Brain microvascular endothelial cell (primary cell): ENCODE measurements at regions not wholly inside any gene's neighbourhood (a gene's known extent, or its start where the extent isn't known, plus 50 kb on each side); places are given as distances from the start of the nearest gene placed in this dataset.

ENCODE experiments used
- DNase-seq: peaks from one replicate; pipeline ENCODE4 v3.0.0-alpha.2; 2020
- H3K27ac ChIP-seq: fragments of 250-450 bp; sonication (Bioruptor Pico); 2 replicates; pipeline ENCODE4 v1.5.1; 2020; ENCODE audit warnings: mild to moderate bottlenecking, moderate library complexity
- H3K27me3 ChIP-seq: fragments of 250-450 bp; sonication (Bioruptor Pico); replicated peaks from 2 replicates; pipeline ENCODE4 v1.5.1; 2020; ENCODE audit warnings: mild to moderate bottlenecking
- H3K36me3 ChIP-seq: fragments of 250-450 bp; sonication (Bioruptor Pico); replicated peaks from 2 replicates; pipeline ENCODE4 v1.5.1; 2020; ENCODE audit warnings: mild to moderate bottlenecking
- H3K4me3 ChIP-seq: 2 replicates; pipeline ENCODE4 v1.5.1; 2011; ENCODE audit warnings: low read depth, mild to moderate bottlenecking, control low read depth, low read length, moderate library complexity
- CTCF ChIP-seq: IDR thresholded peaks from 2 replicates; pipeline ENCODE4 v1.5.1; 2011; ENCODE audit warnings: low read depth, mild to moderate bottlenecking, moderate library complexity, low read length, control low read depth, inconsistent platforms; ENCODE audit errors: missing control alignments
- in situ Hi-C: cut with HindIII; loops from 2 replicates; pipeline ENCODE4 v1.10.0; 2017; ENCODE audit warnings: low sequenced_read_pairs, low pct_ligation_motif_present

DNA sequence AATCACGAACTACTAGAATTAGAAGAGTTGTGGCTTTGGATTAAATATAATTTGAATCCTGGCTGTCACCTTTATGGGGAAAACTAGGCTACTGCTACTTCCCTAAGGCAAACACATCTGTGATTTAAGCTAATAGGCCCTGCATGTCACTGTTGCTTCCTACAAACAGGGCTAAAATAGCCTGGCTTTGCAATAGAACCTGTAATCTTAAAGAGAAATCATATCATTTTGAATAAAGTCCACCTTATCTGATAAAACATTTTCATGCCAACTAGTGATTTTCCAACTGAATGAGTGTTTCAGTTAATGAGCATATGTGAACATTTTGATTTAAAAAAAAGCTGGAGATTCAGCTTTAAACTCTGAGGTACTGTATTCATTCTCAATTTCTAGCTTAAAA, 208.0 kb downstream of the GPR37 start:
- H3K27me3 ChIP-seq: no peaks in the 10 kb centered on the region
- H3K4me3 ChIP-seq: no peak overlapping the region
- H3K36me3 ChIP-seq: no peaks in the 10 kb centered on the region
- DNase-seq: no peak
- no peak for TF ChIP-seq CTCF
- in situ Hi-C loops: no loop called here
- H3K27ac ChIP-seq: no peak overlapping the region

DNA sequence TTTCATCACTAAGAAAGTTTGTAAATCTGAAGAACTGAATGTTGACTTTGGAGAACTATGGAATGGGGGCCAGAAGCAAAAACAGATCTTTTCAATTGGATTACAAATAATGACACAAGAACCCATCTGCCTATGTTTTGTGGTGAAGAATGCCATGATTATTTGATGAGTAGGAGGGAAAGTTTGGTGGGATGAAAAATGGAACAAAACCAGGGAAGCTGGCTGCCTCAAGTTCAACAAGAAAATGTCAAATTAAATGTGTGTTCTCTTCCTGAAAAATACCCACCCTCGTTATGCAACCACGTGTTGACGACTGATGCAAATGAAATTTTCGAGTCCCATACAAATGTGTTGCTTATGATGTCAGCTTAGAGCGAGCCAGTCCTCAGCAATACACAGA, 208.5 kb downstream of the GPR37 start:
- in situ Hi-C loops: no loop called here
- no peak for DNase-seq
- no peak for TF ChIP-seq CTCF
- Histone ChIP-seq H3K27ac (no peak overlapping the region), H3K27me3 (no peaks in the 10 kb centered on the region), H3K4me3 (no peak overlapping the region), H3K36me3 (no peaks in the 10 kb centered on the region)

DNA sequence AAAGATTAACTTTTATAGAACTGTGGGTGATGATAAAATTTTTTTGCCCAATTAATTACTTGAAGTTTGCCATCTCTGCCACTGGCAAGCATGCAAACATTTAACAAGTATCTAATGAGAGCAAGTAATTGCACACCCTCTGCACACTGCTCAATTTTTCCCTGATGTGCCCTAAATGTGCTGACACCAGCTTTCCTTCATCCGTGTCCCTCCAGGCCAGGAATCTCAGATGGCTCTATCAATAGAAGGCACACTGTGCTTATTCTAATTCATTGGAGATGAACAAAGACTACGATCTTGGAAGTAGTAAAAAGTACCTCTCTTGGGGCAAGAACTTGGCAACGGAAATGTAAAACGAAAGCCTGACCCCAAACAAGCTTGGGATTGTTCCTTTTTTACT, 212.1 kb downstream of the GPR37 start:
- in situ Hi-C loops: no loop called here
- Histone ChIP-seq H3K4me3 (no peak overlapping the region), H3K36me3 (no peaks in the 10 kb centered on the region), H3K27ac (no peak overlapping the region), H3K27me3 (no peaks in the 10 kb centered on the region)
- TF ChIP-seq CTCF: no peak
- DNase-seq: no peak

DNA sequence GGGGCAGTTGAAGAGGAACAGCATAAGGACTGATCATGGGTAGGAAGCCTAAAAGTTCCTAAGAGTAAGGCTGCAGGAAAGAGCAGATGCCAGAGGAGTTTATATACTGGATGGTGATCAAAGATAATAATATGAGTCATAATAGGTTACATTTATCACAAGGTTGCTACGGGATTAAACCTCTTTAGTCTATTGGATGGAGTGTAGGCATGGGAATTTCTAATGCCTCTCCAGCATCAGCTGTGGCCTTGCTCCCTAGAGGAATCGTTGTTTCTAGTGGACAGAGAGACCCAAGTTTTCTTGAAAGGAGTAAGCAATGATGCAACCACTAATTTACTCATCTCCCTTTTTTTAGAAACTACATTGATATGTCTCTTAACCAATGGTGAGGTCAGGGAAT, 213.4 kb downstream of the GPR37 start:
- no peak overlapping the region for H3K4me3 ChIP-seq
- TF ChIP-seq CTCF: no peak
- H3K27ac ChIP-seq: no peak overlapping the region
- H3K27me3 ChIP-seq: no peaks in the 10 kb centered on the region
- no peak for DNase-seq
- in situ Hi-C loops: no loop called here
- no peaks in the 10 kb centered on the region for H3K36me3 ChIP-seq

DNA sequence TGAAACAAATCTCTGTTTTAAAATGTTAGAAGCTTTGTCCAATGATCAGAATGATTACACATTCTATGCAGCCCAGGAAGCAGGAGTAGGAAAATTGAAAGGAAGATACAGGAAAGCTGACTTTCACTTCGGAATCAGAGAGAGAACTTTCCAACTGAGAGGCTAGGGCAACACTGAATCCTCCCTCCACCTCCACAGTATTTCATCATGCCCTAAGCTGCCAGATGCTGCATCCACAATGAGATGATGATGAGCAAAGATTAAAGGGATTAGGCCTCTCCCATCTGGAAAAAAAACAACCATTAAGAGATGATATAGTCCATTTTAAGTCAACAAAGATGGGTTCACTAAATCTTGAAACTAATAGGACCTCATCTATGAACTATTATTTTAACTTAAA, 215.6 kb downstream of the GPR37 start:
- no peak overlapping the region for H3K27ac ChIP-seq
- DNase-seq: no peak
- in situ Hi-C loops: no loop called here
- no peak overlapping the region for H3K4me3 ChIP-seq
- TF ChIP-seq CTCF: no peak
- H3K36me3 ChIP-seq: no peaks in the 10 kb centered on the region
- no peaks in the 10 kb centered on the region for H3K27me3 ChIP-seq

GRCh38 chr7:124542476-124542875, 223.1 kb downstream of the GPR37 start:
- no peak for TF ChIP-seq CTCF
- H3K36me3 ChIP-seq: no peaks in the 10 kb centered on the region
- H3K27me3 ChIP-seq: no peaks in the 10 kb centered on the region
- DNase-seq: no peak
- no peak overlapping the region for H3K27ac ChIP-seq
- in situ Hi-C loops: no loop called here
- no peak overlapping the region for H3K4me3 ChIP-seq
